ENCODE measurements at regions not wholly inside any gene's neighbourhood (a gene's known extent, or its start where the extent isn't known, plus 50 kb on each side); places are given as distances from the start of the nearest gene placed in this dataset.

DNA sequence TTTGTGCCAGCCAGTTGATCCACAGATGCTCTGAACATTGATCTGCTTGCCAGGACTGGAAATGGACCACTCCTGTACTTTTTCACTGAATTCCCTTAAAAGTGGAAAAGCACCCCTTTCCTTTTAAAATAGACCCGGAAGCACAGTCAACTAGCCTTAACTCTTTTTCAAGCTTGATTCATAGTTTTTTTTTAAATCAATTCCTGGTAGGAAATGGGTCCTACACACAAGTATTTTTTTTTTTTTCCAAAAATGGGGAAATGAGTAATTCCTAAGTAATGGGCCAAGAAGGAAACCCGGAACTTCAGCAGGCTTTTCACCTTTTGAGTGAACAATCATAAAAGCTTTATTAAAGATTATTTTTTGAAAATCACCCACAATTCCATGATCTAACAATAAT, 234.4 kb upstream of the ADAMTS9 start:
- TF ChIP-seq, protein P1, sequence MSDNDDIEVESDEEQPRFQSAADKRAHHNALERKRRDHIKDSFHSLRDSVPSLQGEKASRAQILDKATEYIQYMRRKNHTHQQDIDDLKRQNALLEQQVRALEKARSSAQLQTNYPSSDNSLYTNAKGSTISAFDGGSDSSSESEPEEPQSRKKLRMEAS (IDR thresholded peaks at IDR 0.05; ENCODE audit: low read depth) = no peak
- TF ChIP-seq, protein P2, sequence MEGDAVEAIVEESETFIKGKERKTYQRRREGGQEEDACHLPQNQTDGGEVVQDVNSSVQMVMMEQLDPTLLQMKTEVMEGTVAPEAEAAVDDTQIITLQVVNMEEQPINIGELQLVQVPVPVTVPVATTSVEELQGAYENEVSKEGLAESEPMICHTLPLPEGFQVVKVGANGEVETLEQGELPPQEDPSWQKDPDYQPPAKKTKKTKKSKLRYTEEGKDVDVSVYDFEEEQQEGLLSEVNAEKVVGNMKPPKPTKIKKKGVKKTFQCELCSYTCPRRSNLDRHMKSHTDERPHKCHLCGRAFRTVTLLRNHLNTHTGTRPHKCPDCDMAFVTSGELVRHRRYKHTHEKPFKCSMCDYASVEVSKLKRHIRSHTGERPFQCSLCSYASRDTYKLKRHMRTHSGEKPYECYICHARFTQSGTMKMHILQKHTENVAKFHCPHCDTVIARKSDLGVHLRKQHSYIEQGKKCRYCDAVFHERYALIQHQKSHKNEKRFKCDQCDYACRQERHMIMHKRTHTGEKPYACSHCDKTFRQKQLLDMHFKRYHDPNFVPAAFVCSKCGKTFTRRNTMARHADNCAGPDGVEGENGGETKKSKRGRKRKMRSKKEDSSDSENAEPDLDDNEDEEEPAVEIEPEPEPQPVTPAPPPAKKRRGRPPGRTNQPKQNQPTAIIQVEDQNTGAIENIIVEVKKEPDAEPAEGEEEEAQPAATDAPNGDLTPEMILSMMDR (IDR thresholded peaks at IDR 0.05) = no peak
- TF ChIP-seq MEF2A (IDR thresholded peaks at IDR 0.05; ENCODE audit: borderline replicate concordance, low read depth) (no peak), GABPA (IDR thresholded peaks at IDR 0.05; ENCODE audit: low read depth) (no peak), JUND (IDR thresholded peaks at IDR 0.05) (no peak), YY1 (IDR thresholded peaks at IDR 0.05; ENCODE audit: low read depth) (no peak), EP300 (IDR thresholded peaks at IDR 0.05; ENCODE audit: borderline replicate concordance in 1 of 2, low read depth in 1 of 2, low read length in 1 of 2) (no peak), TAF1 (IDR thresholded peaks at IDR 0.05; ENCODE audit: borderline replicate concordance, low read depth, low read length) (no peak), SIN3A (IDR thresholded peaks at IDR 0.05; ENCODE audit: borderline replicate concordance, low read depth, low read length) (no peak), FOXM1 (IDR thresholded peaks at IDR 0.05; ENCODE audit: low read depth) (no peak), FOSL2 (IDR thresholded peaks at IDR 0.05; ENCODE audit: borderline replicate concordance, low read depth) (no peak), NRF1 (IDR thresholded peaks at IDR 0.05; ENCODE audit: low read depth, low read length) (no peak)
- TF ChIP-seq, protein P3, sequence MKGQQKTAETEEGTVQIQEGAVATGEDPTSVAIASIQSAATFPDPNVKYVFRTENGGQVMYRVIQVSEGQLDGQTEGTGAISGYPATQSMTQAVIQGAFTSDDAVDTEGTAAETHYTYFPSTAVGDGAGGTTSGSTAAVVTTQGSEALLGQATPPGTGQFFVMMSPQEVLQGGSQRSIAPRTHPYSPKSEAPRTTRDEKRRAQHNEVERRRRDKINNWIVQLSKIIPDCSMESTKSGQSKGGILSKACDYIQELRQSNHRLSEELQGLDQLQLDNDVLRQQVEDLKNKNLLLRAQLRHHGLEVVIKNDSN (IDR thresholded peaks at IDR 0.05; ENCODE audit: borderline replicate concordance, low read depth) = no peak
- TF ChIP-seq, protein P4, sequence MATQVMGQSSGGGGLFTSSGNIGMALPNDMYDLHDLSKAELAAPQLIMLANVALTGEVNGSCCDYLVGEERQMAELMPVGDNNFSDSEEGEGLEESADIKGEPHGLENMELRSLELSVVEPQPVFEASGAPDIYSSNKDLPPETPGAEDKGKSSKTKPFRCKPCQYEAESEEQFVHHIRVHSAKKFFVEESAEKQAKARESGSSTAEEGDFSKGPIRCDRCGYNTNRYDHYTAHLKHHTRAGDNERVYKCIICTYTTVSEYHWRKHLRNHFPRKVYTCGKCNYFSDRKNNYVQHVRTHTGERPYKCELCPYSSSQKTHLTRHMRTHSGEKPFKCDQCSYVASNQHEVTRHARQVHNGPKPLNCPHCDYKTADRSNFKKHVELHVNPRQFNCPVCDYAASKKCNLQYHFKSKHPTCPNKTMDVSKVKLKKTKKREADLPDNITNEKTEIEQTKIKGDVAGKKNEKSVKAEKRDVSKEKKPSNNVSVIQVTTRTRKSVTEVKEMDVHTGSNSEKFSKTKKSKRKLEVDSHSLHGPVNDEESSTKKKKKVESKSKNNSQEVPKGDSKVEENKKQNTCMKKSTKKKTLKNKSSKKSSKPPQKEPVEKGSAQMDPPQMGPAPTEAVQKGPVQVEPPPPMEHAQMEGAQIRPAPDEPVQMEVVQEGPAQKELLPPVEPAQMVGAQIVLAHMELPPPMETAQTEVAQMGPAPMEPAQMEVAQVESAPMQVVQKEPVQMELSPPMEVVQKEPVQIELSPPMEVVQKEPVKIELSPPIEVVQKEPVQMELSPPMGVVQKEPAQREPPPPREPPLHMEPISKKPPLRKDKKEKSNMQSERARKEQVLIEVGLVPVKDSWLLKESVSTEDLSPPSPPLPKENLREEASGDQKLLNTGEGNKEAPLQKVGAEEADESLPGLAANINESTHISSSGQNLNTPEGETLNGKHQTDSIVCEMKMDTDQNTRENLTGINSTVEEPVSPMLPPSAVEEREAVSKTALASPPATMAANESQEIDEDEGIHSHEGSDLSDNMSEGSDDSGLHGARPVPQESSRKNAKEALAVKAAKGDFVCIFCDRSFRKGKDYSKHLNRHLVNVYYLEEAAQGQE (IDR thresholded peaks at IDR 0.05; ENCODE audit: low read depth, low read length) = no peak
